Thoracic aorta (tissue), 2 donors: ENCODE measurements at regions not wholly inside any gene's neighbourhood (a gene's known extent, or its start where the extent isn't known, plus 50 kb on each side); places are given as distances from the start of the nearest gene placed in this dataset.

Source experiments
- ATAC-seq: fragments of 150-250 bp; one replicate; pipeline ENCODE4 v1.8.0; 2017; ENCODE audit warnings: low read depth; ENCODE audit not compliant: insufficient number of reproducible peaks, low FRiP score
- DNase-seq: peaks from one replicate; pipeline ENCODE4 v3.0.0-alpha.2; 2020; ENCODE audit warnings: low spot score
- H3K27ac ChIP-seq, 2 donors: fragments of 200-600 bp; sonication (generic); 1 replicate in 1 of 2; 2 replicates in 1 of 2; pipeline ENCODE4 v1.5.1; 2016; ENCODE audit warnings: mild to moderate bottlenecking in 2 of 2, moderate library complexity in 2 of 2
- H3K27me3 ChIP-seq: fragments of 200-600 bp; sonication (generic); replicated peaks from 2 replicates; pipeline ENCODE4 v1.6.0; 2016; ENCODE audit warnings: mild to moderate bottlenecking; ENCODE audit not compliant: insufficient read depth
- H3K36me3 ChIP-seq: fragments of 200-600 bp; sonication (generic); one replicate; pipeline ENCODE4 v1.5.1; 2016
- H3K4me1 ChIP-seq, 2 donors: fragments of 200-600 bp; sonication (generic); 1 replicate in 1 of 2; 2 replicates in 1 of 2; pipeline versions ENCODE4 v1.5.1 to v1.6.0; 2016; ENCODE audit warnings: low read depth in 2 of 2, mild to moderate bottlenecking in 1 of 2; ENCODE audit not compliant: control insufficient read depth in 1 of 2
- H3K4me3 ChIP-seq: fragments of 200-600 bp; sonication (generic); 2 replicates; pipeline ENCODE4 v1.5.1; 2016; ENCODE audit warnings: mild to moderate bottlenecking
- H3K9me3 ChIP-seq: fragments of 200-600 bp; sonication (generic); 2 replicates; pipeline ENCODE4 v1.5.1; 2016
- CTCF ChIP-seq: fragments of 200-600 bp; sonication (generic); IDR thresholded peaks from one replicate; pipeline ENCODE4 v1.5.1; 2019; ENCODE audit warnings: antibody characterized with exemption

GRCh38 chr10:20958764-20959163 lies 61.7 kb upstream of the NEBL start:
- no peak for DNase-seq
- Histone ChIP-seq H3K27ac (no peak overlapping the region), H3K4me1 (no peaks in the 10 kb centered on the region), H3K9me3 (no peaks in the 10 kb centered on the region), H3K27me3 (no peaks in the 10 kb centered on the region), H3K4me3 (no peak overlapping the region), H3K36me3 (no peaks in the 10 kb centered on the region)
- ATAC-seq = no peak
- no peak for TF ChIP-seq CTCF

- Histone ChIP-seq H3K9me3 (no peaks in the 10 kb centered on the region), H3K27ac (no peak overlapping the region), H3K4me1 (no peaks in the 10 kb centered on the region), H3K36me3 (no peaks in the 10 kb centered on the region), H3K4me3 (no peak overlapping the region), H3K27me3 (no peaks in the 10 kb centered on the region)
- DNase-seq (no peak), ATAC-seq (no peak)
- no peak for TF ChIP-seq CTCF
Observed at GRCh38 chr10:20958225-20958624, 61.1 kb upstream of the NEBL start.

- Histone ChIP-seq H3K27ac (no peak overlapping the region), H3K9me3 (no peaks in the 10 kb centered on the region), H3K27me3 (no peaks in the 10 kb centered on the region), H3K4me1 (no peaks in the 10 kb centered on the region), H3K36me3 (no peaks in the 10 kb centered on the region), H3K4me3 (no peak overlapping the region)
- no peak for DNase-seq
- no peak for ATAC-seq
- no peak for TF ChIP-seq CTCF
Observed at GRCh38 chr10:20957744-20958143, 60.6 kb upstream of the NEBL start.

GRCh38 chr10:20956843-20957242 lies 59.7 kb upstream of the NEBL start:
- no peak overlapping the region for H3K27ac ChIP-seq
- H3K27me3 ChIP-seq = no peaks in the 10 kb centered on the region
- no peaks in the 10 kb centered on the region for H3K4me1 ChIP-seq
- TF ChIP-seq CTCF = no peak
- DNase-seq = no peak
- no peaks in the 10 kb centered on the region for H3K9me3 ChIP-seq
- H3K36me3 ChIP-seq = no peaks in the 10 kb centered on the region
- no peak for ATAC-seq
- no peak overlapping the region for H3K4me3 ChIP-seq

- Histone ChIP-seq H3K36me3 (no peaks in the 10 kb centered on the region), H3K4me3 (no peak overlapping the region), H3K9me3 (no peaks in the 10 kb centered on the region), H3K27me3 (no peaks in the 10 kb centered on the region), H3K4me1 (no peaks in the 10 kb centered on the region), H3K27ac (no peak overlapping the region)
- DNase-seq (no peak), ATAC-seq (no peak)
- TF ChIP-seq CTCF = no peak
Observed at GRCh38 chr10:20955355-20955893, 58.3 kb upstream of the NEBL start.
